Naive thymus-derived CD4-positive, alpha-beta T cell (primary cell): ENCODE measurements at regions not wholly inside any gene's neighbourhood (a gene's known extent, or its start where the extent isn't known, plus 50 kb on each side); places are given as distances from the start of the nearest gene placed in this dataset.
"Not testable (repeated sequence)": the region's sequence is repeated elsewhere in the genome, so short reads cannot be mapped to it uniquely, and the experiment has no call there.

Experiments
- ATAC-seq: fragments of 150-1000 bp; cut with Tn5 transposase; 2 replicates; pipeline ENCODE4 v1.10.0; 2021; ENCODE audit warnings: mild to moderate bottlenecking, moderate library complexity
- CTCF ChIA-PET: fragments of 350-600 bp; sonication (Branson Sonifier 250); formaldehyde crosslinking; loops from one replicate; lab custom pipeline; 2021; ENCODE audit warnings: antibody characterized with exemption; lab: Charles Lee
- POLR2A ChIA-PET: fragments of 350-600 bp; sonication (Branson Sonifier 250); formaldehyde crosslinking; loops from one replicate; lab custom pipeline; 2021; ENCODE audit warnings: antibody characterized with exemption, inconsistent platforms; lab: Charles Lee
- DNase-seq, 9 donors: peaks; one replicate each; pipeline versions ENCODE4 v3.0.0 to v3.0.0-alpha.2; 2020 to 2022; ENCODE audit warnings: mixed read lengths in 1 of 9
- H3K27ac ChIP-seq: one replicate; pipeline ENCODE4 v1.7.0; 2013; ENCODE audit warnings: mild to moderate bottlenecking, low read depth, low read length, moderate library complexity
- H3K27me3 ChIP-seq, 2 donors: one replicate each; pipeline ENCODE4 v1.7.0; 2013; ENCODE audit warnings: low read length in 2 of 2, mild to moderate bottlenecking in 2 of 2, moderate library complexity in 2 of 2; ENCODE audit not compliant: control insufficient read depth in 2 of 2, insufficient read depth in 2 of 2
- H3K36me3 ChIP-seq, 3 experiments: 1 replicate in 2 of 3; 2 replicates in 1 of 3; pipeline ENCODE4 v1.7.0; 2013; ENCODE audit warnings: low read length in 3 of 3, mild to moderate bottlenecking in 3 of 3, moderate library complexity in 1 of 3; ENCODE audit not compliant: insufficient read depth in 3 of 3, control insufficient read depth in 2 of 3
- H3K4me1 ChIP-seq, 2 donors: one replicate each; pipeline ENCODE4 v1.7.0; 2013; ENCODE audit warnings: low read length in 2 of 2, mild to moderate bottlenecking in 2 of 2, moderate library complexity in 1 of 2; ENCODE audit not compliant: control insufficient read depth in 2 of 2, insufficient read depth in 2 of 2
- H3K4me3 ChIP-seq: 2 replicates; pipeline ENCODE4 v1.7.0; 2013; ENCODE audit warnings: mild to moderate bottlenecking, low read length
- H3K9me3 ChIP-seq, 3 experiments: 1 replicate in 2 of 3; 2 replicates in 1 of 3; pipeline ENCODE4 v1.7.0; 2013; ENCODE audit warnings: low read length in 3 of 3; ENCODE audit not compliant: control insufficient read depth in 2 of 3
- H3K27ac Mint-ChIP-seq, 9 donors: one replicate each; pipeline ENCODE4 v1.8.0; 2020 to 2022; ENCODE audit warnings: mixed read lengths in 9 of 9, mild to moderate bottlenecking in 8 of 9, moderate library complexity in 5 of 9, inconsistent platforms in 2 of 9
- H3K27me3 Mint-ChIP-seq, 5 donors: one replicate each; pipeline ENCODE4 v1.8.0; 2021 to 2022; ENCODE audit warnings: mixed read lengths in 5 of 5, mild to moderate bottlenecking in 1 of 5
- H3K36me3 Mint-ChIP-seq, 5 donors: one replicate each; pipeline ENCODE4 v1.8.0; 2020 to 2022; ENCODE audit warnings: mixed read lengths in 5 of 5, mild to moderate bottlenecking in 3 of 5, inconsistent platforms in 1 of 5
- H3K4me1 Mint-ChIP-seq, 7 donors: one replicate each; pipeline ENCODE4 v1.8.0; 2020 to 2022; ENCODE audit warnings: mixed read lengths in 7 of 7, mild to moderate bottlenecking in 3 of 7, inconsistent platforms in 1 of 7
- H3K4me3 Mint-ChIP-seq, 10 donors: one replicate each; pipeline ENCODE4 v1.8.0; 2020 to 2022; ENCODE audit warnings: mild to moderate bottlenecking in 10 of 10, mixed read lengths in 10 of 10, moderate library complexity in 6 of 10, inconsistent platforms in 2 of 10
- H3K9me3 Mint-ChIP-seq, 11 donors: one replicate each; pipeline ENCODE4 v1.8.0; 2020 to 2022; ENCODE audit warnings: mixed read lengths in 11 of 11, mild to moderate bottlenecking in 4 of 11, inconsistent platforms in 1 of 11, moderate library complexity in 1 of 11
- intact Hi-C, 2 donors: fragments of 100-400 bp; cut with micrococcal nuclease; formaldehyde crosslinking; loops; one replicate each; pipeline ENCODE4 v1.15.1; 2023

GRCh38 chr7:96782686-96783298, 73.1 kb upstream of the SEM1 start:
- peaks cover 0 to 15% (median 5%) of the 10 kb centered on the region in 5 donors for H3K27me3 Mint-ChIP-seq
- H3K9me3 ChIP-seq, H3K27ac Mint-ChIP-seq, H3K4me1 Mint-ChIP-seq, H3K4me1 ChIP-seq, intact Hi-C loops, H3K36me3 Mint-ChIP-seq, H3K27me3 ChIP-seq, DNase-seq, H3K4me3 ChIP-seq, H3K27ac ChIP-seq, CTCF ChIA-PET, H3K36me3 ChIP-seq, H3K4me3 Mint-ChIP-seq, ATAC-seq, H3K9me3 Mint-ChIP-seq, POLR2A ChIA-PET: not testable (repeated sequence)

GRCh38 chr7:96784597-96784996, 75.0 kb upstream of the SEM1 start:
- POLR2A ChIA-PET, result no interaction called here
- peaks cover 0 to 7% (median 0%) of the 10 kb centered on the region in 7 donors for H3K4me1 Mint-ChIP-seq
- H3K36me3 Mint-ChIP-seq, result no peaks in the 10 kb centered on the region

GRCh38 chr7:96786261-96786997, 76.8 kb upstream of the SEM1 start:
- no peak for ATAC-seq
- H3K36me3 ChIP-seq, result no peaks in the 10 kb centered on the region
- peaks cover 0 to 7% (median 0%) of the 10 kb centered on the region in 7 donors for H3K4me1 Mint-ChIP-seq
- H3K27ac Mint-ChIP-seq, result no peak overlapping the region
- no peak overlapping the region for H3K4me3 Mint-ChIP-seq
- H3K9me3 Mint-ChIP-seq, result no peaks in the 10 kb centered on the region
- peaks cover 0 to 15% (median 5%) of the 10 kb centered on the region in 5 donors for H3K27me3 Mint-ChIP-seq
- ChIA-PET CTCF (no interaction called here), POLR2A (no interaction called here)
- H3K27ac ChIP-seq, result no peak overlapping the region
- intact Hi-C loops, result no loop called here
- no peaks in the 10 kb centered on the region for H3K36me3 Mint-ChIP-seq
- no peak for DNase-seq
- H3K4me1 ChIP-seq, result no peaks in the 10 kb centered on the region
- H3K27me3 ChIP-seq, result no peaks in the 10 kb centered on the region
- no peaks in the 10 kb centered on the region for H3K9me3 ChIP-seq
- no peak overlapping the region for H3K4me3 ChIP-seq

More at GRCh38 chr7:96784597-96784996, 75.0 kb upstream of the SEM1 start:
- ATAC-seq, result no peak
- no peaks in the 10 kb centered on the region for H3K9me3 Mint-ChIP-seq
- H3K36me3 ChIP-seq, result no peaks in the 10 kb centered on the region
- no peaks in the 10 kb centered on the region for H3K4me1 ChIP-seq
- CTCF ChIA-PET, result no interaction called here
- no peak overlapping the region for H3K27ac ChIP-seq
- H3K27me3 Mint-ChIP-seq, result peaks cover 0 to 15% (median 5%) of the 10 kb centered on the region in 5 donors
- no peak for DNase-seq
- intact Hi-C loops, result no loop called here
- H3K4me3 Mint-ChIP-seq, result no peak overlapping the region
- no peak overlapping the region for H3K4me3 ChIP-seq
- no peak overlapping the region for H3K27ac Mint-ChIP-seq
- no peaks in the 10 kb centered on the region for H3K9me3 ChIP-seq
- no peaks in the 10 kb centered on the region for H3K27me3 ChIP-seq

GRCh38 chr7:96786998-96787395, 77.4 kb upstream of the SEM1 start:
- Mint-ChIP-seq H3K36me3 (no peaks in the 10 kb centered on the region), H3K27ac (no peak overlapping the region)

GRCh38 chr7:96789914-96790313, 80.3 kb upstream of the SEM1 start:
- H3K4me1 ChIP-seq, result no peaks in the 10 kb centered on the region
- Mint-ChIP-seq H3K4me3 (no peak overlapping the region), H3K9me3 (peaks cover 0 to 5% (median 0%) of the 10 kb centered on the region in 11 donors), H3K27me3 (peaks cover 4 to 21% (median 17%) of the 10 kb centered on the region in 5 donors), H3K36me3 (no peaks in the 10 kb centered on the region), H3K27ac (peak overlapping the region in 1 of 9 donors; percentile 7), H3K4me1 (peaks cover 0 to 1% (median 0%) of the 10 kb centered on the region in 7 donors)
- H3K9me3 ChIP-seq, result no peaks in the 10 kb centered on the region
- POLR2A ChIA-PET, result no interaction called here
- no peak overlapping the region for H3K27ac ChIP-seq
- H3K27me3 ChIP-seq, result no peaks in the 10 kb centered on the region
- CTCF ChIA-PET, result no interaction called here
- intact Hi-C loops, result no loop called here
- no peak overlapping the region for H3K4me3 ChIP-seq
- no peaks in the 10 kb centered on the region for H3K36me3 ChIP-seq
- ATAC-seq (no peak), DNase-seq (no peak)

More at GRCh38 chr7:96786998-96787395, 77.4 kb upstream of the SEM1 start:
- DNase-seq (no peak), ATAC-seq (no peak)
- H3K36me3 ChIP-seq, result no peaks in the 10 kb centered on the region
- H3K27me3 ChIP-seq, result no peaks in the 10 kb centered on the region
- no peaks in the 10 kb centered on the region for H3K4me1 ChIP-seq
- POLR2A ChIA-PET, result no interaction called here
- no peaks in the 10 kb centered on the region for H3K9me3 ChIP-seq
- intact Hi-C loops, result no loop called here
- Mint-ChIP-seq H3K4me3 (no peak overlapping the region), H3K9me3 (no peaks in the 10 kb centered on the region), H3K27me3 (peaks cover 2 to 18% (median 5%) of the 10 kb centered on the region in 5 donors), H3K4me1 (peaks cover 0 to 3% (median 0%) of the 10 kb centered on the region in 7 donors)
- no peak overlapping the region for H3K27ac ChIP-seq
- CTCF ChIA-PET, result no interaction called here
- no peak overlapping the region for H3K4me3 ChIP-seq

GRCh38 chr7:96792115-96792514, 82.5 kb upstream of the SEM1 start:
- Mint-ChIP-seq H3K9me3 (peaks cover 0 to 5% (median 0%) of the 10 kb centered on the region in 11 donors), H3K4me1 (peaks cover 0 to 3% (median 0%) of the 10 kb centered on the region in 7 donors), H3K36me3 (no peaks in the 10 kb centered on the region), H3K27ac (no peak overlapping the region), H3K4me3 (no peak overlapping the region), H3K27me3 (peaks cover 4 to 22% (median 13%) of the 10 kb centered on the region in 5 donors)
- ATAC-seq (no peak), DNase-seq (no peak)
- H3K9me3 ChIP-seq, result no peaks in the 10 kb centered on the region
- CTCF ChIA-PET, result no interaction called here
- H3K4me3 ChIP-seq, result no peak overlapping the region
- no peaks in the 10 kb centered on the region for H3K36me3 ChIP-seq
- H3K27me3 ChIP-seq, result no peaks in the 10 kb centered on the region
- POLR2A ChIA-PET, result no interaction called here
- intact Hi-C loops, result no loop called here
- H3K27ac ChIP-seq, result no peak overlapping the region
- no peaks in the 10 kb centered on the region for H3K4me1 ChIP-seq
